Erythroblast (primary cell): ENCODE measurements at regions not wholly inside any gene's neighbourhood (a gene's known extent, or its start where the extent isn't known, plus 50 kb on each side); places are given as distances from the start of the nearest gene placed in this dataset.

Experiments
- GATA1 ChIP-seq: IDR thresholded peaks from 2 replicates; pipeline ENCODE4 v1.6.1; 2011; ENCODE audit warnings: low read depth, mild to moderate bottlenecking, control low read depth, low read length, moderate library complexity
- POLR2A ChIP-seq: IDR thresholded peaks from 2 replicates; pipeline ENCODE4 v1.6.1; 2011; ENCODE audit warnings: mild to moderate bottlenecking, low read length

DNA sequence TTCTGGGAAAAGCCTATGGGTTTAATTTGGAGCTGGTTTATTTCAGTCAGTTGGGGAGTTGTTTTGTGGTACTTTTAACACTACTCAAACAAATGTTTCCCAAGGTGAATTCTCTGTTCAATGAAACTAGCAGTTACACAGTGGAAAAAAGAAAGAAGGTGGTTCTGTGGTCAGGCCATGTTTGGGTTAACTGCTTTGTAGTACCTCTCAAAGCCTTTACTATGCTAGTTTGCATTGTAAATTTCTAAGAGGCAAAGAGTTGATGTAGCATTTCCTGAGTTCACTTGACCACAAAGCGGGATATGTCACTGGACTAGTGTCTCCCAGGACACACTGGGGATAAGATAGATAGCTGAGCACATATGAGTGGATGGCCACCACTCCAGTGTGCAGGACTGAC is 145.4 kb downstream of the KIF20B start:
- TF ChIP-seq POLR2A (no peak), GATA1 (no peak)
